ENCODE measurements at regions not wholly inside any gene's neighbourhood (a gene's known extent, or its start where the extent isn't known, plus 50 kb on each side); places are given as distances from the start of the nearest gene placed in this dataset.

- ATAC-seq: peak in 2 of 4 donors; percentile 46 to 60
Measured at GRCh38 chr4:158055668-158056067, 117.2 kb downstream of the GASK1B start.

GRCh38 chr4:158053801-158054200, 119.0 kb downstream of the GASK1B start:
- H3K27ac ChIP-seq: peak overlapping the region in 1 of 12 donors; percentile 22
- no peak for TF ChIP-seq POLR2A (IDR thresholded peaks at IDR 0.05)
- TF ChIP-seq CTCF (IDR thresholded peaks at IDR 0.05): no peak
- no peak overlapping the region for H3K4me3 ChIP-seq
- DNase-seq: no peak
- WGBS, 4 donors: 67 to 85% (median 78%) methylated on average over 3 of the region's 3 CpGs
- intact Hi-C loops (cut with DNase I): loop anchor here in 2 of 10 donors (10.0 kb wide), 3 partner anchors 49 to 71 kb away; no protein-coding TSS in a partner anchor
- H3K9me3 ChIP-seq: peaks cover 0 to 3% (median 0%) of the 10 kb centered on the region in 12 donors
- H3K27me3 ChIP-seq: no peaks in the 10 kb centered on the region
- peaks cover 0 to 16% (median 0%) of the 10 kb centered on the region in 12 donors for H3K4me1 ChIP-seq
- no peak for ATAC-seq
- no peaks in the 10 kb centered on the region for H3K36me3 ChIP-seq

More at GRCh38 chr4:158055668-158056067, 117.2 kb downstream of the GASK1B start:
- Histone ChIP-seq H3K27me3 (no peaks in the 10 kb centered on the region), H3K9me3 (no peaks in the 10 kb centered on the region), H3K36me3 (no peaks in the 10 kb centered on the region), H3K4me1 (peaks cover 0 to 16% (median 0%) of the 10 kb centered on the region in 12 donors), H3K27ac (peak overlapping the region in 3 of 12 donors; percentile 10 to 17 (median 14)), H3K4me3 (no peak overlapping the region)
- 77 to 94% (median 86%) methylated on average over 1 of the region's 1 CpG for WGBS, 4 donors
- no peak for DNase-seq
- TF ChIP-seq POLR2A (IDR thresholded peaks at IDR 0.05) (no peak), CTCF (IDR thresholded peaks at IDR 0.05) (no peak)
- intact Hi-C loops (cut with DNase I): loop anchor here in 2 of 10 donors (10.0 kb wide), 3 partner anchors 51 to 69 kb away; no protein-coding TSS in a partner anchor

- no peak for ATAC-seq
- Histone ChIP-seq H3K27me3 (no peaks in the 10 kb centered on the region), H3K36me3 (no peaks in the 10 kb centered on the region), H3K4me3 (no peak overlapping the region), H3K4me1 (peaks cover 0 to 16% (median 0%) of the 10 kb centered on the region in 12 donors), H3K27ac (peak overlapping the region in 1 of 12 donors; percentile 47), H3K9me3 (peaks cover 0 to 3% (median 0%) of the 10 kb centered on the region in 12 donors)
- TF ChIP-seq POLR2A (IDR thresholded peaks at IDR 0.05) (no peak), CTCF (IDR thresholded peaks at IDR 0.05) (no peak)
- DNase-seq: no peak
- intact Hi-C loops (cut with DNase I): loop anchor here in 2 of 10 donors (10.0 kb wide), 3 partner anchors 48 to 72 kb away; no protein-coding TSS in a partner anchor
Measured at GRCh38 chr4:158053086-158053485, 119.7 kb downstream of the GASK1B start.

- Histone ChIP-seq H3K36me3 (no peaks in the 10 kb centered on the region), H3K27me3 (no peaks in the 10 kb centered on the region), H3K9me3 (peaks cover 0 to 3% (median 0%) of the 10 kb centered on the region in 12 donors), H3K4me3 (no peak overlapping the region), H3K4me1 (peaks cover 0 to 12% (median 0%) of the 10 kb centered on the region in 12 donors), H3K27ac (peak overlapping the region in 10 of 12 donors; percentile 2 to 73 (median 43))
- ATAC-seq: peak; percentile 73 to 94 (median 83)
- WGBS, 4 donors: 59 to 68% (median 61%) methylated on average over 6 of the region's 6 CpGs
- peak in 3 of 5 donors; percentile 13 to 49 (median 49) for DNase-seq
- intact Hi-C loops (cut with DNase I): loop anchor here in 2 of 10 donors (10.0 kb wide), 3 partner anchors 47 to 73 kb away; no protein-coding TSS in a partner anchor
- TF ChIP-seq CTCF (IDR thresholded peaks at IDR 0.05) (no peak), POLR2A (IDR thresholded peaks at IDR 0.05) (no peak)
Measured at GRCh38 chr4:158051401-158052235, 121.2 kb downstream of the GASK1B start.
